SU-DHL-6 (cell line): ENCODE measurements at regions not wholly inside any gene's neighbourhood (a gene's known extent, or its start where the extent isn't known, plus 50 kb on each side); places are given as distances from the start of the nearest gene placed in this dataset.

Experiments used
- H2AFZ ChIP-seq: fragments of 200-600 bp; sonication (generic); 2 replicates; pipeline ENCODE4 v1.6.1; 2014; ENCODE audit warnings: low read depth, mild to moderate bottlenecking, moderate library complexity, mixed read lengths, antibody characterized with exemption, low read length; ENCODE audit not compliant: severe bottlenecking
- H3F3A ChIP-seq: fragments of 200-600 bp; shearing (Covaris generic); 2 replicates; pipeline ENCODE4 v1.6.0; 2016; ENCODE audit warnings: antibody characterized with exemption, mild to moderate bottlenecking; ENCODE audit not compliant: insufficient read depth
- H3K27ac ChIP-seq: fragments of 200-600 bp; sonication (generic); 2 replicates; pipeline ENCODE4 v1.5.1; 2016; ENCODE audit warnings: low read depth, mild to moderate bottlenecking, low read length, moderate library complexity, mixed read lengths
- H3K27me3 ChIP-seq: fragments of 200-600 bp; sonication (generic), shearing (Covaris generic); 2 replicates; pipeline ENCODE4 v1.6.0; 2014; ENCODE audit warnings: mild to moderate bottlenecking, low read length
- H3K36me3 ChIP-seq: fragments of 200-600 bp; sonication (generic); 2 replicates; pipeline ENCODE4 v1.6.1; 2014; ENCODE audit warnings: mild to moderate bottlenecking, low read length, mixed read lengths
- H3K4me2 ChIP-seq: fragments of 300-600, 200-600 bp; shearing (Covaris generic), sonication (generic); 2 replicates; pipeline ENCODE4 v1.6.0; 2014; ENCODE audit warnings: low read length, low read depth, mild to moderate bottlenecking; ENCODE audit not compliant: poor library complexity, severe bottlenecking
- H3K4me3 ChIP-seq: fragments of 200-600 bp; sonication (generic); 2 replicates; pipeline ENCODE4 v1.5.1; 2014; ENCODE audit warnings: antibody characterized with exemption, low read length, mild to moderate bottlenecking, mixed read lengths; ENCODE audit not compliant: insufficient read depth, poor library complexity, severe bottlenecking
- H3K79me2 ChIP-seq: fragments of 200-600 bp; sonication (generic); 2 replicates; pipeline ENCODE4 v1.6.1; 2014; ENCODE audit warnings: mild to moderate bottlenecking, low read length, moderate library complexity; ENCODE audit not compliant: insufficient read depth
- H3K9ac ChIP-seq: fragments of 200-600 bp; sonication (generic); 2 replicates; pipeline ENCODE4 v1.7.0; 2014; ENCODE audit warnings: mild to moderate bottlenecking, low read length
- H3K9me2 ChIP-seq: fragments of 200-600 bp; sonication (generic); replicated peaks from 2 replicates; pipeline ENCODE4 v1.6.1; 2014; ENCODE audit warnings: low read length; ENCODE audit not compliant: insufficient read depth
- H3K9me3 ChIP-seq: fragments of 200-600 bp; sonication (generic); 2 replicates; pipeline ENCODE4 v1.6.1; 2014; ENCODE audit warnings: low read length, mixed read lengths; ENCODE audit not compliant: insufficient read depth
- H4K20me1 ChIP-seq: fragments of 200-600 bp; sonication (generic); 2 replicates; pipeline ENCODE4 v1.6.1; 2014; ENCODE audit warnings: low read depth, mild to moderate bottlenecking, antibody characterized with exemption, low read length, moderate library complexity, mixed read lengths
- EZH2phosphoT487 ChIP-seq: fragments of 200-600 bp; sonication (generic), shearing (Covaris generic); conservative IDR thresholded peaks from 2 replicates; pipeline ENCODE4 v1.6.1; 2018; ENCODE audit warnings: mild to moderate bottlenecking, antibody characterized with exemption, low read length, moderate library complexity, mixed read lengths
- TF ChIP-seq, protein P1 (sequence below): fragments of 200-600 bp; sonication (generic); IDR thresholded peaks from one replicate; pipeline ENCODE4 v1.5.1; 2017; ENCODE audit warnings: antibody characterized with exemption, mild to moderate bottlenecking, low read length, moderate library complexity; ENCODE audit not compliant: insufficient read depth, poor library complexity, severe bottlenecking

- H4K20me1 ChIP-seq = no peaks in the 10 kb centered on the region
- no peak overlapping the region for H3K9ac ChIP-seq
- H2AFZ ChIP-seq = no peak overlapping the region
- H3K36me3 ChIP-seq = no peaks in the 10 kb centered on the region
- no peaks in the 10 kb centered on the region for H3K9me2 ChIP-seq
- no peak overlapping the region for H3K4me2 ChIP-seq
- no peak overlapping the region for H3K27ac ChIP-seq
- no peaks in the 10 kb centered on the region for H3K9me3 ChIP-seq
- H3K4me3 ChIP-seq = no peak overlapping the region
- no peaks in the 10 kb centered on the region for H3K27me3 ChIP-seq
- H3F3A ChIP-seq = no peaks in the 10 kb centered on the region
- H3K79me2 ChIP-seq = no peaks in the 10 kb centered on the region
- TF ChIP-seq EZH2phosphoT487 = no peak
- TF ChIP-seq, protein P1, sequence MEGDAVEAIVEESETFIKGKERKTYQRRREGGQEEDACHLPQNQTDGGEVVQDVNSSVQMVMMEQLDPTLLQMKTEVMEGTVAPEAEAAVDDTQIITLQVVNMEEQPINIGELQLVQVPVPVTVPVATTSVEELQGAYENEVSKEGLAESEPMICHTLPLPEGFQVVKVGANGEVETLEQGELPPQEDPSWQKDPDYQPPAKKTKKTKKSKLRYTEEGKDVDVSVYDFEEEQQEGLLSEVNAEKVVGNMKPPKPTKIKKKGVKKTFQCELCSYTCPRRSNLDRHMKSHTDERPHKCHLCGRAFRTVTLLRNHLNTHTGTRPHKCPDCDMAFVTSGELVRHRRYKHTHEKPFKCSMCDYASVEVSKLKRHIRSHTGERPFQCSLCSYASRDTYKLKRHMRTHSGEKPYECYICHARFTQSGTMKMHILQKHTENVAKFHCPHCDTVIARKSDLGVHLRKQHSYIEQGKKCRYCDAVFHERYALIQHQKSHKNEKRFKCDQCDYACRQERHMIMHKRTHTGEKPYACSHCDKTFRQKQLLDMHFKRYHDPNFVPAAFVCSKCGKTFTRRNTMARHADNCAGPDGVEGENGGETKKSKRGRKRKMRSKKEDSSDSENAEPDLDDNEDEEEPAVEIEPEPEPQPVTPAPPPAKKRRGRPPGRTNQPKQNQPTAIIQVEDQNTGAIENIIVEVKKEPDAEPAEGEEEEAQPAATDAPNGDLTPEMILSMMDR = no peak
Measured at GRCh38 chr10:123562811-123563580, 103.2 kb upstream of the GPR26 start.

DNA sequence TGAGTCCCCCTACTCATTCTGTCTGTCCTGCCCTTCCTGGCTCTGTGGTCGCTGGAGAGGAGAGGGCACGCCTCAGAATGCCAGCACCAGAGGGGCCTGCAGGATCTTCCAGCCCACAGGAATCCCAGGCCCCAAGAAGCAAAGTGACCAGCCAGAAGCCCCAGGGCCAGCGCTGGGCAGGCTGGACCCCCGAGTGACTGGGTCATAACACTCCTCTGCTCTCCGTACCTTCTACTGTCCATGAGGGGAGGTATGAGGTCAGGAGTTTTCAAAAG, 102.6 kb upstream of the GPR26 start:
- Histone ChIP-seq H3K79me2 (no peaks in the 10 kb centered on the region), H4K20me1 (no peaks in the 10 kb centered on the region), H3K9ac (no peak overlapping the region), H3K4me3 (no peak overlapping the region), H3K27ac (no peak overlapping the region), H3K36me3 (no peaks in the 10 kb centered on the region), H3K27me3 (no peaks in the 10 kb centered on the region), H3F3A (no peaks in the 10 kb centered on the region), H3K4me2 (no peak overlapping the region), H2AFZ (no peak overlapping the region), H3K9me2 (no peaks in the 10 kb centered on the region), H3K9me3 (no peaks in the 10 kb centered on the region)
- TF ChIP-seq EZH2phosphoT487 = no peak

DNA sequence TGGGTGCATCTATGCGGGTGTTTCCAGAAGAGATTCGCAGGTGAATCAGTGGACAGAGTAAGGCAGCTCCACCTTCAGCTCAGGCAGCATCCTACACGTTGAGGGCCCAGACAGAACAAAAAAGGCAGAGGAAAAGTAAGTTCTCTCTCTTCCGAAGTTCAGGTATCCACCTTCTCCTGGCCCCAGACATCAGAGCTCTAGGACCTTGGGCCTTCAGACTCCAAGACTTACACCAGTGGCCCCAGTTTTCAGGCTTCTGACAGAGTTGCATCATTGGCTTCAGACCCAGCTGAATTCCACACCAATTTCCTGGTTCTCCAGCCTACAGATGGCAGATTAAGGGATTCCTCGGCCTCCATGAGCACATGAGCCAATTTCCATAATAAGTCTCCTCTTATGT, 102.2 kb upstream of the GPR26 start:
- Histone ChIP-seq H3K36me3 (no peaks in the 10 kb centered on the region), H3K4me2 (no peak overlapping the region), H3K9ac (no peak overlapping the region), H3K9me2 (no peaks in the 10 kb centered on the region), H3K4me3 (no peak overlapping the region), H4K20me1 (no peaks in the 10 kb centered on the region), H3K27me3 (no peaks in the 10 kb centered on the region), H3F3A (no peaks in the 10 kb centered on the region), H3K27ac (no peak overlapping the region), H2AFZ (no peak overlapping the region), H3K79me2 (no peaks in the 10 kb centered on the region), H3K9me3 (no peaks in the 10 kb centered on the region)
- no peak for TF ChIP-seq EZH2phosphoT487
- TF ChIP-seq, protein P1 = no peak

GRCh38 chr10:123564631-123565030, 101.5 kb upstream of the GPR26 start:
- Histone ChIP-seq H3K9me2 (no peaks in the 10 kb centered on the region), H3K9ac (no peak overlapping the region), H3K4me3 (no peak overlapping the region), H3F3A (no peaks in the 10 kb centered on the region), H3K27ac (no peak overlapping the region), H3K4me2 (no peak overlapping the region), H3K9me3 (no peaks in the 10 kb centered on the region), H4K20me1 (no peaks in the 10 kb centered on the region), H3K27me3 (no peaks in the 10 kb centered on the region), H3K79me2 (no peaks in the 10 kb centered on the region), H2AFZ (no peak overlapping the region), H3K36me3 (no peaks in the 10 kb centered on the region)
- TF ChIP-seq EZH2phosphoT487 = no peak
- TF ChIP-seq, protein P1 = no peak
